Stimulated activated CD4-positive, alpha-beta T cell treated with anti-CD3 and anti-CD28 coated beads, TNF-alpha, amount 100 ng/mL, for 24 hours (primary cell): ENCODE measurements at regions not wholly inside any gene's neighbourhood (a gene's known extent, or its start where the extent isn't known, plus 50 kb on each side); places are given as distances from the start of the nearest gene placed in this dataset.
"Not testable (repeated sequence)": the region's sequence is repeated elsewhere in the genome, so short reads cannot be mapped to it uniquely, and the experiment has no call there.

ENCODE experiments used
- DNase-seq, 3 experiments: peaks; one replicate each; pipeline ENCODE4 v3.0.0-alpha.2; 2020; ENCODE audit warnings: low read depth in 3 of 3

- DNase-seq = no peak
Measured at GRCh38 chr21:39003982-39004633, 179.1 kb downstream of the PSMG1 start.

- no peak for DNase-seq
Measured at GRCh38 chr21:39001341-39001740, 181.9 kb downstream of the PSMG1 start.

- peak in 1 of 3 experiments; percentile 9 for DNase-seq
Measured at GRCh38 chr21:39000496-39000895, 182.8 kb downstream of the PSMG1 start.

GRCh38 chr21:38999161-38999560 is 184.1 kb downstream of the PSMG1 start:
- DNase-seq = no peak

GRCh38 chr21:38998281-38998680 is 185.0 kb downstream of the PSMG1 start:
- DNase-seq = not testable (repeated sequence)

- not testable (repeated sequence) for DNase-seq
Measured at GRCh38 chr21:38997843-38998175, 185.4 kb downstream of the PSMG1 start.

- no peak for DNase-seq
Measured at GRCh38 chr21:38997051-38997842, 186.0 kb downstream of the PSMG1 start.

GRCh38 chr21:38996355-38996754 is 186.9 kb downstream of the PSMG1 start:
- DNase-seq = no peak

- no peak for DNase-seq
Measured at GRCh38 chr21:38995731-38996130, 187.5 kb downstream of the PSMG1 start.

GRCh38 chr21:38995071-38995669 is 188.1 kb downstream of the PSMG1 start:
- DNase-seq = no peak

- DNase-seq = no peak
Measured at GRCh38 chr21:38994042-38994441, 188.3 kb downstream of the ETS2 start.

GRCh38 chr21:38993561-38993960 is 187.8 kb downstream of the ETS2 start:
- no peak for DNase-seq

GRCh38 chr21:38992737-38993136 is 187.0 kb downstream of the ETS2 start:
- no peak for DNase-seq

- DNase-seq = no peak
Measured at GRCh38 chr21:38990424-38990794, 184.7 kb downstream of the ETS2 start.

- no peak for DNase-seq
Measured at GRCh38 chr21:38989745-38990423, 184.2 kb downstream of the ETS2 start.

GRCh38 chr21:38989379-38989744 is 183.6 kb downstream of the ETS2 start:
- DNase-seq = no peak

GRCh38 chr21:38988509-38989378 is 183.0 kb downstream of the ETS2 start:
- DNase-seq = no peak

GRCh38 chr21:38987633-38988508 is 182.1 kb downstream of the ETS2 start:
- DNase-seq = no peak

GRCh38 chr21:38986806-38987632 is 181.3 kb downstream of the ETS2 start:
- no peak for DNase-seq

- no peak for DNase-seq
Measured at GRCh38 chr21:38986406-38986805, 180.7 kb downstream of the ETS2 start.
